ENCODE measurements at regions not wholly inside any gene's neighbourhood (a gene's known extent, or its start where the extent isn't known, plus 50 kb on each side); places are given as distances from the start of the nearest gene placed in this dataset.
A peak's percentile ranks its signal among the peaks of the same experiment; 100 is the strongest.
"Not testable (repeated sequence)": the region's sequence is repeated elsewhere in the genome, so short reads cannot be mapped to it uniquely, and the experiment has no call there.

GRCh38 chr17:56690441-56691291, 97.2 kb downstream of the NOG start:
- no peak for DNase-seq (ENCODE audit: low read depth)

GRCh38 chr17:56694825-56695224, 101.3 kb downstream of the NOG start:
- no peak for DNase-seq (ENCODE audit: low read depth)

DNA sequence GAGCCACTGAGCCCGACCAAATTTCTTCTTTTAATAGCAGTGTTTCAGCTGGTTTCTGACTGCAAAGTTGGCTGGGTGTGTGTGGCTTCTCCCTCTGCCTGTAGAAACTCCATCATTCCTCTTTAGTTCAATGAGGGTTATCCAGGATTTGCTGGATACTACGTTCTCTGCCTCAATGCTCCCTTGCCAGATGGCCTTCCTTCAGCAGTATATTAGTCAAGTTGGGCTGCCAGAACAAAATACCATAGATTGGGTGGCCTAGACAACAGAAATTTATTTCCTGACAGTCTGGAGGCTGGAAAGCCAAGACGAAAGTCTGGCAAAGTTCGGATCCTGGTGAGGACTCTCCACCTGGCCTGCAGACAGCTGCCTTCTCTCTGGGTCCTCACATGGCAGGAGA, 103.7 kb downstream of the NOG start:
- no peak for DNase-seq (ENCODE audit: low read depth)

GRCh38 chr17:56699186-56699894, 105.8 kb downstream of the NOG start:
- DNase-seq (ENCODE audit: low read depth): no peak

- no peak for DNase-seq (ENCODE audit: low read depth)
Measured at GRCh38 chr17:56700919-56701420, 107.5 kb downstream of the NOG start.

DNA sequence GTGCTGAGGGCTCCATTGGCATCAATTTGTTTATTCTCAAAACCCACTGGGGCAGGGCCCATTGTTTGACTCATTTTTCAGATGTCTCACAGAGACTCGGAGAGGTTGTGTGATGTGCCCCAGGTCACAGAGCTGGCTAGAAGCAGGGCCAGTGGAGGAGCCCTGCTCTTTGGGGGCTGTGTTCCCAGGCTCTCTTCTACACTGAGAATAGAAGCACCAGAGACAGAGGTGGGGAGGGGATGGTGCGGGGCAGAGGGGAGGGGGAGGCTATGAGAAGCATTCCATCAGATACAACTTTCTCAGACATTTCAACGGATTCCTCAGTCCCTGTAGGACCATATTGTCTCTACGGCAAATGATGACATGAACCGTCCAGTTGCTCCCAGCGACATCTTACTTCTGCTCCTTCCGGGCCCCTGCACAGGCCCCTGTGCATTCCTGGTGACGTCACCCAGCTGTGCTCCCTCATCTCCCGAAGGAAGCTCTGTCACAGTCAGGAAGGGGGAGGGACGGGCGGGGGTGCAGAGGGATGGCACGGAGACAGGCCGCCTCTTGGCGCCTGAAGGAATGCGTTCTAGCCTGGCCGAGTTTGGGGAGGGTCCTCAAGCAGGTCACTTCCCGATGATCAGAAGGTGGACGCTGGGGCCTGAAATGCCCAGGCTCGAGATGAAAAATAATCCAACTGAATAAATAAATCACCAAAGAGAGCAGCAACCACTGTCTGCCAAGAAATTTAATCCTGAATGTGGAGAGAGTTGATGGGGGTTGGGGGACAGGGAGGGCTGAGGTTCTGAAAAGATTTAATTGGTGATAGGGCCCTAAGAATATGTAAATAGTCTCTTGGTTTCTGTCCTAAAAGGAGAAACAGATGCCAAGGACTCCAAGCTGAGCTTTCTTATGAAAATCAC, 114.1 kb downstream of the NOG start:
- no peak for DNase-seq (ENCODE audit: low read depth)

DNA sequence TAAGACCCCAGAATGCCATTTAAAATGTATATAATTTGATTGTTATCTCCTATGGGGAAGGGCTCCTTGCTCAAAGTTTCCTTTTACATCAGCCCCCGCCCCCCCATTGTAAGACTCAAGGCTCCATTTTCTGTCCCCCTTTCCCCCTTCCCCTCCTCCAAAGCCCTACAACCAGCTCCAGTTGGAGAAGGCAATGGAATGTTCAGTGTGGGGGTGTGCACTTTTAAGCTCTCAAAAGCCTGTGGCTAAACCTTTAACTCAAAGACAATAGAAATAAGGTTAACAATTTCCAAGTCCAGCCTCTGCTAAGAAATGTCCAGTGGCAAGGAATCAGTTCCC, 114.7 kb downstream of the NOG start:
- DNase-seq (ENCODE audit: low read depth): no peak

DNA sequence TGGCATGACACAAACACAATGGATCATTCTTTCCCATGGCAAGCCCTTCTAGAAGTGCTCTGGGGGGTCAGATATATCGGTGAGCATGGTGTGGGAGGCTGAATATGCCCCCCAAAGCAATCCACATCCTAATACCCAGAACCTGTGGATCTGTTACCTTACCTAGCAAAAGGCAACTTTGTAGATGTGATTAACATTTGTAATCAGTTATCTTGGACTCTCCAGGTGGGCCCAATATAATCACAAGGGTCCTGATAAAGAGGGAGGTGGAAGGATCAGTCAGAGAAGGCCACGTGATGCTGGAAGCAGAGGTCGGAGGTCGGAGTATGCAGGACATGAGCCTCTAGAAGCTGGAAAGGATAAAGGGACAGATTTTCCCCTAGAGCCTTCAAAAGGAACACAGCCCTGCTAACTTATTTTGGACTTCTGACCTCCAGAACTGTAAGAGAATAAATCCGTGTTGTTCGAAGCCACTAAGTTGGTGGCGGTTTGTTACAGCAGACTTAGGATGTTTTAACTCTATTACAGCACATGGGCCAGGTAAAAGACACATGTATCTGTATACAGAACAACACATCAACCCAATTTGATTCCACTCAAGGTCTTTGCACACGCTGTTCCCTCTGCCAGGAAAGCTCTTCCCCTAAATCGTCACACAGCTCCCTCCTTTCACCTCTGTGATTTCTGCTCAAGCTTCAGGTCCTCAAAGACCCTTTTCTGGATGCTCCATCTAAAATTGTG, 115.3 kb downstream of the NOG start:
- no peak for DNase-seq (ENCODE audit: low read depth)

DNA sequence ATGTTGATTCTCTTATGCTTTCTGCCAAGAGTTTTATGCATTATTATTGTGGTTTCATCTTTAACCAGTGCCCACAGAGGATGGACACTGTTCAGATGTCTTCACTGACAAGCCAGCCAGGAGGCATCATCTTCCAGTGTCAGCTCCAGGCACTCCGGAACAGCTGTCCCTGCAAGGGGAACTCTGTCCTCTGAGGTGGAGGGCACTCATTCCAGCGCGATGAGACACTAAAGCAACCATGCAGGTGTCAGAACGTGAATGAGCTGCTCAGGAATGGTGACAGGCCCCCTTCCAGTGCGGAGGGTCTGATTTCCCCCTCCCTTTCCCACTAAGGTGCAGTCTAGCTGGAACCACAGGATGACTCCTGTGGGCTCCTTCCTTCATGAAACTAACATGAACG, 117.5 kb downstream of the NOG start:
- DNase-seq (ENCODE audit: low read depth): no peak

DNA sequence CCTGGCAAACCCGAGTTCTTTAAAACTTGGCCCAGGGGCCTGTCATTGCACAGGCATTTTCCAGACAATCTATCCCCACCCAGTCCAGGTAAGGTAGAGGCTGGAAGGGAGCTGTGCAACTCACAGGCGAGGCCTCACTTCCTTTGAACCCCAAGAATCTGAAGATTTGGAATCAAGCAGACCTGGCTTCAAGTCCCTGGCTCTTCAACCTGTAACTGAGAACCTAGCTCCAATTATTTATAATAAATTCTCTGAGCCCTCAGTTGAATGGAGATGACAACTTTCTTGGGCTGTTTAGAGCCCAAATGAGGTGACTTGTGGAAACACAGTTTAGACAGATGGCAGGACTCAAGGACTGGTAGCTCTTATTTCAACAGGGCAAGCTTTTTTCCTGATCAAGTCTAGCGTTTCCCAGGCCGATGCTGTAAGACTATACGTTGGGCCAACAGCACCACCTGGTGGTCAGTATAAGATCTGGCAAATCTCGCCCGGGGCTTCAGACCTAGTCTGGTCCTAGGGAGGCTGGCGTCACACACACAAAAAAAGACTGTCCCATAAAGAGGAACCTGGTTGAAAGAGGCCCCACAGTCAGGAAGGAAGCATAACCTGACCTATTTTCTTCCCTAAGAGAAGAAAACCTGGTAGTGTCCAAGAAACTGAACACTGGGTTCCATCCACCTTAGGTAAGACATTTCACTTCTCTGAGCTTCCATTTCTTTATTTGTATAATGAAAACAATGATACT, 117.9 kb downstream of the C17orf67 start:
- DNase-seq (ENCODE audit: low read depth): peak; percentile 8

GRCh38 chr17:56717471-56717870, 116.2 kb downstream of the C17orf67 start:
- DNase-seq (ENCODE audit: low read depth): no peak

DNA sequence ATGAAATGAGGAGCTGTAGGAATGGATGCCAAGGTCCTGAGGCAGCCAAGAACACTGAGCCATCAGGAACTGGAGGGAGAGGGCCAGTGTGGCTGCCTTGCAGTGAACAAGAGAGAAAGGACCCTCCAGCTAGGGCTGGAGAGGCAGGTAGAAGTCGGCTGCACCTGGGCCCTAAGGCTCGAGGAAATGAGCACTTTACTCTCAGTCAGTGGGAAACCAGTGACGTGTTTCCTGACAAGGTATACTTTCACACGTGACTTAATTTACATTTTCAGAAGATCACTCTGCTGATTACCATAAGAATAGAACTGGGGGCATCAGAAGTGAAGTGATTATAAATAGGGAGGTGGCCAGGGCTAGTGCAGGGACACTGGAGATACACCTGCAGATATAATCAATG, 115.2 kb downstream of the C17orf67 start:
- no peak for DNase-seq (ENCODE audit: low read depth)

- DNase-seq (ENCODE audit: low read depth): no peak
Measured at GRCh38 chr17:56723421-56723820, 110.3 kb downstream of the C17orf67 start.

GRCh38 chr17:56724664-56725063, 109.1 kb downstream of the C17orf67 start:
- no peak for DNase-seq (ENCODE audit: low read depth)

DNA sequence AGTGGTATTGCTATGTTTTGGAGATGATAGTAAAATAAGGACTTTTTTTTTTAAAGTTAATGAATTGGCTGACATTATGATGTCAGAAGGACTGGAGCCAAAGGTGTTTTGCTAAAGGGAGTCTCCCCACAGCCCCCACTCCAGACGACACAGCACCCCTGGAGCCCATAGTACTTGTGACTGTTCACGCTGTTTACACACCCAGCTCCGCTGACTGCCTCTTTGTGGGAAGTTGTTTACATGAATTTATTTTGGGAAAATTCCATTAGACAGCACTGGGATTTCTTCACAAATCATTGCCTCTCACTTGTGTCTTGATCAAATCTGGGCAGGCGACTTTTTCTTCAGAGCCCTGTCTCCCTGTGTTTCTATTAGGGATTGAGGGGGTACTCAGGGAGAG, 108.6 kb downstream of the C17orf67 start:
- no peak for DNase-seq (ENCODE audit: low read depth)

- no peak for DNase-seq (ENCODE audit: low read depth)
Measured at GRCh38 chr17:56727876-56728617, 105.7 kb downstream of the C17orf67 start.

DNA sequence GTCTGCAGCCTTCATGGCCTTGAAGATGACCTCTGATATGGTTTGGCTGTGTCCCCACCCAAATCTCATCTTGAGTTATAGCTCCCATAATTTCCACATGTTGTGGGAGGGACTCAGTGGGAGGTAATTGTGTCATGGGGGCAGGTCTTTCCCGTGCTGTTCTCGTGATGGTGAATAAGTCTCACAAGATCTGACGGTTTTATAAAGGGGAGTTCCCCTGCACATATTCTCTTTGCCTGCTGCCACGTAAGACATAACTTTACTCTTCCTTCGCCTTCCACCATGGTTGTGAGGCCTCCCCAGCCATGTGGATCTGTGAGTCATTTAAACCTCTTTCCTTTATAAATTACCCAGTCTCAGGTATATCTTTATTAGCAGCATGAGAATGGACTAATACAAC, 102.6 kb downstream of the C17orf67 start:
- DNase-seq (ENCODE audit: low read depth): not testable (repeated sequence)

- DNase-seq (ENCODE audit: low read depth): no peak
Measured at GRCh38 chr17:56733833-56734232, 99.9 kb downstream of the C17orf67 start.

GRCh38 chr17:56735842-56736241, 97.9 kb downstream of the C17orf67 start:
- no peak for DNase-seq (ENCODE audit: low read depth)
